ENCODE measurements at regions not wholly inside any gene's neighbourhood (a gene's known extent, or its start where the extent isn't known, plus 50 kb on each side); places are given as distances from the start of the nearest gene placed in this dataset.

DNA sequence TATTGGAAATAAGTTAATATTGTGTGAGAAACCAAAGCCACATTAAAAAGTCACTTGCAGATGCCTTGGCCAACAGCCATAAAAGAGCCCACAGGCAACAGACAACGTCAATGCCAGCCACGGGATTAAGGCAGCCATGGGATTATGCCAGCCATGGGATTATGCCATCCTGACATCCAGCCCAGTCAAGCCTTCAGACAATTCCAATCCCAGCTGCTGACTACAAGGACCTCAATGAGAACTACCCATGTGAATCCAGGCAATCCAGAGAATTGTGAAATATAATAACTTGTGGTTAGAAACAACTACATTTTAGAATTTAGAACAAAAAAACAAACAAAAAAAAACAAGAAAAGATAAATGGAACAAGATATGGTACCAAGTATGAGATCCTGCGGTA, 356.6 kb downstream of the EFNB2 start:
- no peak for TF ChIP-seq POLR2A (IDR thresholded peaks at IDR 0.05)
- TF ChIP-seq, protein P1, sequence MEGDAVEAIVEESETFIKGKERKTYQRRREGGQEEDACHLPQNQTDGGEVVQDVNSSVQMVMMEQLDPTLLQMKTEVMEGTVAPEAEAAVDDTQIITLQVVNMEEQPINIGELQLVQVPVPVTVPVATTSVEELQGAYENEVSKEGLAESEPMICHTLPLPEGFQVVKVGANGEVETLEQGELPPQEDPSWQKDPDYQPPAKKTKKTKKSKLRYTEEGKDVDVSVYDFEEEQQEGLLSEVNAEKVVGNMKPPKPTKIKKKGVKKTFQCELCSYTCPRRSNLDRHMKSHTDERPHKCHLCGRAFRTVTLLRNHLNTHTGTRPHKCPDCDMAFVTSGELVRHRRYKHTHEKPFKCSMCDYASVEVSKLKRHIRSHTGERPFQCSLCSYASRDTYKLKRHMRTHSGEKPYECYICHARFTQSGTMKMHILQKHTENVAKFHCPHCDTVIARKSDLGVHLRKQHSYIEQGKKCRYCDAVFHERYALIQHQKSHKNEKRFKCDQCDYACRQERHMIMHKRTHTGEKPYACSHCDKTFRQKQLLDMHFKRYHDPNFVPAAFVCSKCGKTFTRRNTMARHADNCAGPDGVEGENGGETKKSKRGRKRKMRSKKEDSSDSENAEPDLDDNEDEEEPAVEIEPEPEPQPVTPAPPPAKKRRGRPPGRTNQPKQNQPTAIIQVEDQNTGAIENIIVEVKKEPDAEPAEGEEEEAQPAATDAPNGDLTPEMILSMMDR (IDR thresholded peaks at IDR 0.05): no peak
